ENCODE measurements at regions not wholly inside any gene's neighbourhood (a gene's known extent, or its start where the extent isn't known, plus 50 kb on each side); places are given as distances from the start of the nearest gene placed in this dataset.

DNA sequence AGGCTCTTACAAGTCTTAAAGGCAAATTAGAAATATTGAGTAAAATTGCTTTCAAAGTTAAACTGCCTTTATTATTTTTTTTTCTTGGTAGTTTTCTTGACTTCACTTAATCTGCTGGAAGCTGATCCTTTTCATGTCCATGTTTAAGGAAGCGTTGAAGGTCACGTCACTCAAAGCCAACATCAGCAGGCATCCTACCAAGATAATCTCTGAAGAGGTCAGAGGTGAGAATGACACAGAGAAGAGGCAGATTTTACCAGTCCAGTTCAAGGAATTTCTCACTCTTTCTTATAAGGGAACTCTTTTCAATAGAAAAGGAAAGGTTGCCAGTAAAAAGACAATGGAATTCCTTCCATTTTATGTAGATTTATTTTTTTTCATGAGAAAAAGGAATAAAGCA, 259.8 kb downstream of the ANXA1 start:
- no peak overlapping the region for H3K4me3 ChIP-seq (ENCODE audit: low read depth in 2 of 2, low read length in 1 of 2)
- H4K20me1 ChIP-seq (ENCODE audit: insufficient read depth), result no peaks in the 10 kb centered on the region
- DNase-seq, result no peak
- TF ChIP-seq RCOR1 (IDR thresholded peaks at IDR 0.05; ENCODE audit: low read length) (no peak), MAX (IDR thresholded peaks at IDR 0.05; ENCODE audit: low read depth) (no peak), TCF12 (IDR thresholded peaks at IDR 0.05) (no peak), MEF2A (IDR thresholded peaks at IDR 0.05; ENCODE audit: borderline replicate concordance, low read depth) (no peak), USF2 (IDR thresholded peaks at IDR 0.05; ENCODE audit: borderline replicate concordance, low read depth, low read length) (no peak)
- H3K9me2 ChIP-seq, result no peaks in the 10 kb centered on the region
- CTCF ChIA-PET, result no interaction called here
- no peaks in the 10 kb centered on the region for H3K36me3 ChIP-seq (replicated peaks in 1 of 2; ENCODE audit: control insufficient read depth in 1 of 2, insufficient read depth in 2 of 2, low read length in 1 of 2)
- H3K9me3 ChIP-seq, result no peaks in the 10 kb centered on the region
- 35% methylated on average over 2 of the region's 2 CpGs for WGBS (ENCODE audit: low lambda C conversion rate)
- H3K27ac ChIP-seq (ENCODE audit: low read depth in 2 of 2, low read length in 1 of 2), result no peak overlapping the region
- no peaks in the 10 kb centered on the region for H3K27me3 ChIP-seq (ENCODE audit: insufficient read depth)
- H3F3A ChIP-seq (replicated peaks; ENCODE audit: insufficient read depth), result no peaks in the 10 kb centered on the region
- no peak overlapping the region for H2AFZ ChIP-seq (ENCODE audit: low read depth)
- H3K4me1 ChIP-seq (ENCODE audit: control insufficient read depth in 1 of 2, insufficient read depth in 2 of 2, low read depth in 1 of 2, low read length in 1 of 2), result no peaks in the 10 kb centered on the region
- H3K4me2 ChIP-seq, result no peak overlapping the region
- H3K79me2 ChIP-seq (ENCODE audit: insufficient read depth), result no peaks in the 10 kb centered on the region
- no peak overlapping the region for H3K9ac ChIP-seq
- POLR2A ChIA-PET, result no interaction called here

DNA sequence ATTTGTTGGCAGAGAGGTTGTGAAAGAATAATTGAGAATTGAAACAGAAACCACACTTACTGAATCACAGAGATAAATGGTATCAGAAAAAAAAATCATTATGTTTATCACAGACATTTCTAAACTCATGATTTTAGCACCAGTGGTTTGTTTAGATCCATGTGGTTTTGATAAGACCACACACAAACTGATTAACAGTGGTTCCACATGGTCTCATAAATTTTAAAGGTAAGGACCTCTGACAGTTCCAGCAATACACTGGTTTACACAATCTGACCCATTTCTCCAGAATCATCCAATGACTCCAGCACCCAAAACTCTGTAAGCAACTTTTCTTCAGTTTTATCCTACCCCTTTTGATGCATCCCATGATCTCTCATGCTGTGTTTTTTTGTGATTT, 261.2 kb downstream of the ANXA1 start:
- POLR2A ChIA-PET, result no interaction called here

More for the DNA sequence above, 261.2 kb downstream of the ANXA1 start:
- H3K36me3 ChIP-seq (replicated peaks in 1 of 2; ENCODE audit: control insufficient read depth in 1 of 2, insufficient read depth in 2 of 2, low read length in 1 of 2), result no peaks in the 10 kb centered on the region
- H3K27ac ChIP-seq (ENCODE audit: low read depth in 2 of 2, low read length in 1 of 2), result no peak overlapping the region
- H3K4me3 ChIP-seq (ENCODE audit: low read depth in 2 of 2, low read length in 1 of 2), result no peak overlapping the region
- H4K20me1 ChIP-seq (ENCODE audit: insufficient read depth), result no peaks in the 10 kb centered on the region
- no peak for TF ChIP-seq EP300 (IDR thresholded peaks at IDR 0.05; ENCODE audit: borderline replicate concordance in 1 of 2, low read depth in 1 of 2, low read length in 1 of 2)
- TF ChIP-seq RFX5 (IDR thresholded peaks at IDR 0.05; ENCODE audit: low read length), result no peak
- no peak for TF ChIP-seq MAX (IDR thresholded peaks at IDR 0.05; ENCODE audit: low read depth)
- TF ChIP-seq CHD2 (IDR thresholded peaks at IDR 0.05; ENCODE audit: low read length, partially characterized antibody), result no peak
- no peak for TF ChIP-seq TEAD4 (IDR thresholded peaks at IDR 0.05; ENCODE audit: borderline replicate concordance, insufficient read depth)
- TF ChIP-seq PBX3 (IDR thresholded peaks at IDR 0.05), result no peak
- no peak for TF ChIP-seq NRF1 (IDR thresholded peaks at IDR 0.05; ENCODE audit: low read depth, low read length)
- no peak for TF ChIP-seq GABPA (IDR thresholded peaks at IDR 0.05; ENCODE audit: low read depth)
- no peaks in the 10 kb centered on the region for H3K79me2 ChIP-seq (ENCODE audit: insufficient read depth)
- H3K4me2 ChIP-seq, result no peak overlapping the region
- H3F3A ChIP-seq (replicated peaks; ENCODE audit: insufficient read depth), result no peaks in the 10 kb centered on the region
- no peaks in the 10 kb centered on the region for H3K9me3 ChIP-seq
- no peak for DNase-seq
- no peaks in the 10 kb centered on the region for H3K27me3 ChIP-seq (ENCODE audit: insufficient read depth)
- no peak overlapping the region for H3K9ac ChIP-seq
- CTCF ChIA-PET, result no interaction called here
- H3K9me2 ChIP-seq, result no peaks in the 10 kb centered on the region
- no peak overlapping the region for H2AFZ ChIP-seq (ENCODE audit: low read depth)
- H3K4me1 ChIP-seq (ENCODE audit: control insufficient read depth in 1 of 2, insufficient read depth in 2 of 2, low read depth in 1 of 2, low read length in 1 of 2), result no peaks in the 10 kb centered on the region

Data from SK-N-SH (cell line).